BJ (cell line): ENCODE measurements at regions not wholly inside any gene's neighbourhood (a gene's known extent, or its start where the extent isn't known, plus 50 kb on each side); places are given as distances from the start of the nearest gene placed in this dataset.

ENCODE experiments used
- CTCF ChIA-PET: fragments of 350-600 bp; formaldehyde crosslinking; extraction: SDS; loops from one replicate; lab custom pipeline; 2021; ENCODE audit warnings: antibody characterized with exemption, inconsistent platforms; lab: Yijun Ruan, JAX
- POLR2A ChIA-PET: fragments of 300-600 bp; sonication (Branson Sonifier 250); formaldehyde crosslinking; extraction: SDS; loops from one replicate; lab custom pipeline; 2021; ENCODE audit warnings: antibody characterized with exemption; lab: Charles Lee
- DNase-seq: peaks from one replicate; pipeline ENCODE4 v3.0.0-alpha.2; 2011; ENCODE audit warnings: low read depth
- H3K27me3 ChIP-seq: 2 replicates; pipeline ENCODE4 v1.6.0; 2011; ENCODE audit warnings: low read length; ENCODE audit not compliant: control insufficient read depth, insufficient read depth
- H3K36me3 ChIP-seq: 2 replicates; pipeline ENCODE4 v1.5.1; 2011; ENCODE audit warnings: low read length; ENCODE audit not compliant: control insufficient read depth, insufficient read depth
- H3K4me3 ChIP-seq: 2 replicates; pipeline ENCODE4 v1.5.1; 2011; ENCODE audit warnings: low read depth, mild to moderate bottlenecking, control low read depth, low read length
- CTCF ChIP-seq: IDR thresholded peaks from 2 replicates; pipeline ENCODE4 v1.5.1; 2011; ENCODE audit warnings: low read depth, mild to moderate bottlenecking, control low read depth, inconsistent platforms, low read length, moderate library complexity; ENCODE audit not compliant: insufficient read depth

GRCh38 chr1:47491341-47491753, 53.5 kb downstream of the FOXD2 start:
- ChIA-PET CTCF (no interaction called here), POLR2A (no interaction called here)
- no peak for DNase-seq
- no peak overlapping the region for H3K4me3 ChIP-seq
- H3K36me3 ChIP-seq = no peaks in the 10 kb centered on the region
- no peak for TF ChIP-seq CTCF
- peaks cover 2% of the 10 kb centered on the region for H3K27me3 ChIP-seq

GRCh38 chr1:47495176-47495713, 57.4 kb downstream of the FOXD2 start:
- ChIA-PET POLR2A (no interaction called here), CTCF (interaction anchor here (0.9 to 1.6 kb wide), 3 partner anchors 11 to 58 kb away, joined by 3 to 4 read pairs (median 4); partner anchors contain the start of gene FOXD2)
- Histone ChIP-seq H3K27me3 (peaks cover 2% of the 10 kb centered on the region; the same call in 1 of the 2 replicates), H3K36me3 (no peaks in the 10 kb centered on the region), H3K4me3 (no peak overlapping the region)
- no peak for DNase-seq
- no peak for TF ChIP-seq CTCF

- ChIA-PET POLR2A (no interaction called here), CTCF (no interaction called here)
- Histone ChIP-seq H3K36me3 (no peaks in the 10 kb centered on the region), H3K27me3 (0 out of 2 replicates have a peak, but pooled peaks cover 2% of the 10 kb centered on the region), H3K4me3 (no peak overlapping the region)
- no peak for DNase-seq
- no peak for TF ChIP-seq CTCF
Observed at GRCh38 chr1:47498551-47498950, 60.7 kb downstream of the FOXD2 start.

GRCh38 chr1:47501069-47501468, 63.2 kb downstream of the FOXD2 start:
- CTCF ChIA-PET = interaction anchor here (0.7 to 2.3 kb wide), 2 partner anchors 17 to 117 kb away, joined by 3 to 6 read pairs; no protein-coding TSS in a partner anchor

More at GRCh38 chr1:47501069-47501468, 63.2 kb downstream of the FOXD2 start:
- POLR2A ChIA-PET = no interaction called here
- Histone ChIP-seq H3K4me3 (no peak overlapping the region), H3K36me3 (no peaks in the 10 kb centered on the region), H3K27me3 (peaks cover 2% of the 10 kb centered on the region)
- DNase-seq = no peak
- no peak for TF ChIP-seq CTCF
